MG63 (cell line): ENCODE measurements at regions not wholly inside any gene's neighbourhood (a gene's known extent, or its start where the extent isn't known, plus 50 kb on each side); places are given as distances from the start of the nearest gene placed in this dataset.
A peak's percentile ranks its signal among the peaks of the same experiment; 100 is the strongest.

Experiments
- DNase-seq: peaks from one replicate; pipeline ENCODE4 v3.0.0-alpha.2; 2020
- H3K27me3 ChIP-seq: fragments of 250-450 bp; sonication (Bioruptor Pico); 2 replicates; pipeline ENCODE4 v1.5.1; 2020; ENCODE audit warnings: mild to moderate bottlenecking, moderate library complexity
- H3K36me3 ChIP-seq: fragments of 250-450 bp; sonication (Bioruptor Pico); 2 replicates; pipeline ENCODE4 v1.5.1; 2020; ENCODE audit warnings: mild to moderate bottlenecking, moderate library complexity
- H3K4me3 ChIP-seq: fragments of 250-450 bp; sonication (Bioruptor Pico); 2 replicates; pipeline ENCODE4 v1.5.1; 2020; ENCODE audit warnings: mild to moderate bottlenecking, moderate library complexity
- H3K9me3 ChIP-seq: fragments of 250-450 bp; sonication (Bioruptor Pico); 2 replicates; pipeline ENCODE4 v1.5.1; 2020; ENCODE audit warnings: mild to moderate bottlenecking, moderate library complexity

DNA sequence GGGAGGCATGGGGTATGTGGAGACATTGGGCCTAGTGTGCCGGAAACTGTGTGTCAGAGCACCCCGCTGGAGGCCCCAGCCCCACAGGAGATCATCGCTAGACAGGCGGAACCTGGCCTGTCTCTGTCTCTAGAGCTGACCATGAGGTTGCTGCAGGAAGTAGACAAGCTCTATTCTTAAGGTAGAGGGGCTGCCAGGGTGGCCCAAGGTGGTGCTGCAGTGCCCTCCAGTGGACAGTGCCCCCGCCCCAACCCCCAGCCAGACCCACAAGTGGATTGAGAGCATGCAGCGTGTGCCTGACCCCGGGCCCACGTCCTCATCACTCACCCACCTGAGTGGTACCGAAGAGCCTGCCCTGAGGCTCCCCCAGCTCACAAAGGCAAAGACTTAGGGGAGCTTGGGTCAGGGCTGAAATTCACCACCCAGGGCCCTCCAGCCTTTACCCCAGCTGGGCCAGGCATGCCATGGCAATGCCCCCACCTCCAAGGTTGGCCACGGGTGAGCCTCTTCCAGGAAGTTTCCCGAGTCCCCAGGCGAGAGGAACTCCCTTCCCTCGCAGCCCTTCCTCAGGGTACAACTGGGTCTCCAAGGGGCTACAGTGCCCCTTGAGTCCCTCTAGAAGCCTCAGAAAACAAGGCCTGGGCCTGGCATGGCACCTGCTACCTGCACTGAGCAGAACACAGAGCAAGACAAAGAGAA lies 155.0 kb downstream of the TTC32 start:
- Histone ChIP-seq H3K27me3 (no peaks in the 10 kb centered on the region), H3K9me3 (no peaks in the 10 kb centered on the region), H3K36me3 (no peaks in the 10 kb centered on the region), H3K4me3 (no peak overlapping the region)
- peak; percentile 13 for DNase-seq

DNA sequence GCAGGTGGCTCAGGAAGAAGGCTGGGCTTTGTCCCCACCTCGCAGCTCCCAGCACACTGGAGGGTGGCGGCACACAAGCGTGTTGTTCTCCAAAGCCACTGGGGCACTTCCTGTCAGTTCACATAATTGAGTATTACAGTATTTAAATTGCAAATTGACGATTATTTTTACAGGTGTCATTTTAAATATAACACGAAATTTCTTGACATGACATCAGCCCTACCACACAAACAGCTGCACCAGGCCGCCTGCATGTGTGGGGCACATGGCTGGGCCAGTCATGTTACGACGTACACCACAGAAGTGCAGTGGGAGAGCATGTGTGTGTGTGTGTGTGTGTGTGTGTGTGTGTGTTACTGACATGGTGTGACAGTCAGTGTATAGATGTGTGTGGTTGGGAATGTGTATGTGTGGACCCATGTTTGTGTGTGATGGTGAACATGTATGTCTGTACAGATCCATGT lies 155.6 kb downstream of the TTC32 start:
- H3K4me3 ChIP-seq: no peak overlapping the region
- H3K27me3 ChIP-seq: no peaks in the 10 kb centered on the region
- no peaks in the 10 kb centered on the region for H3K9me3 ChIP-seq
- no peak for DNase-seq
- H3K36me3 ChIP-seq: no peaks in the 10 kb centered on the region

DNA sequence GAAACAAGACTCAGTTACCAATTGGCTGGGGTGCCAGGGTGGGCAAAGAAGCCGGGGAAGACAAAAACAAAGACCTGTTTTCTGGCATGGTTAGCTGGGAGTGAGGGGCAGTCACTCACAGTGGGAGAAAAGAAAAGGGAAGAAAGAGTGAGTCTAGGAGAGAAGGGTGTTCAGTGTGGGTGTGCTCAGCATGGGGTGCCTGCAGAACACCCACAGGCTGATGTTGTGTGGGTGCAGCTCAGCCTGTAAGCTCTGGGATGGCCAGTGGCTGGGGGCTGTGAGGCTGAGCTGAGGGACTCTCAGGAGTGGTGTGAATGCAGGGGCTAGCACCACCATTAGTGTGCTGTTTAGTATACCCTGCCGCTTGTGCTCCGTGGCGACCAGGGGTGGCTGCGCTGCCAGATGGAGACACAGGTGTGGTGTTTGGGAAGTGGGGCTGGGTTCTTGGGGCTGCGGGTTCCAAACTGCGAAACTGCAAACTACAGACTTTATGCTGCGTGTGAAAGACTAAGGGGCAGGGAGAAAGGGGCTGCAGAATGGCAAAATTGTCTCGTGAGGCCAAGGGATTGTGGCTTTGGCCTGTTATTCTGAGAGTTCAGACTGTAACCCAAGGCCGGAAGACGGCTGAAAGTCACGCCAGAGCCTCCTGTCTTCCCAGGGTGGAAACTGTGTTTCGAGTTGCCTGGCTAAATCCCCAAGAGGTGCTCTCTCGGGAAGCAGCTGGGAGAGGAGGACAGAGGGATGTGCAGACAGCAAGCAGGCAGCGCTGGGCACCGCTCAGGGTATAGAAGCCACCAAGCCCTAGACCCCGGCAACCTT lies 156.3 kb downstream of the TTC32 start:
- Histone ChIP-seq H3K36me3 (no peaks in the 10 kb centered on the region), H3K27me3 (no peaks in the 10 kb centered on the region), H3K9me3 (no peaks in the 10 kb centered on the region), H3K4me3 (no peak overlapping the region)
- DNase-seq: no peak

DNA sequence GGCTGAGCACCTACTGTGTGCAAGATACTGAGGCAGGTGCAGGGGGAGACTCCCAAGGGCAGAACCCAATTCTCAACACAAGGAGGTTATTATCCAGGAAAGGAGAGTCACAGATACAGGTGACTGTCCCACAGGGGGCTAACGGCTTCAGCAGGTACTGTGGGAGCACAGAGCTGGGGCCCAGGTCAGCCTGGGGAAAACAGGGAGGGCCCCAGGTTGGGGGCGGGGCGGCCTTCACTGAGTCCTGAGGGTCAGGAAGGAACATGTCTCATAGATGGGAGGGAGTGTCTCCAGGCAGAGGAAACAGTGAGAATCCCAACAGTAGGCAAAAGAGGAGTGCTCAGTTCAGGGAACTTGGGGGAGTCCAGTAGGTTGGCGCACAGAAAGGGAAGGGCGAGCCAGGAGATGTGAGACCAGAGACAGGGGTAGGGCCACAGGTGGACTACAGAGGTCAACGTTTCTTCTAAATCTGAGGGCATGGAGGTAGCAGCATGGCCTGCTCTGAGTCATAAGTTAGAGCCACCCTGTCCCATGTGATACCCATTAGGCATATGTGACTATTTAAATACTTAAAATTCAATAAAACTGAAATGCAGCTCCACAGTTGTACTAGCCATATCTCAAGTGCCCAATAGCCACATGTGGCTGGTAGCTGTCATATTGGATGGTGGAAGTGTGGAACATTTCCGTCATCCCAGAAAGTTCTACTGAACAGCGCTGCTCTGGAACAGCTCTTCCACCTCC lies 157.2 kb downstream of the TTC32 start:
- H3K27me3 ChIP-seq: no peaks in the 10 kb centered on the region
- no peak overlapping the region for H3K4me3 ChIP-seq
- no peaks in the 10 kb centered on the region for H3K36me3 ChIP-seq
- no peak for DNase-seq
- no peaks in the 10 kb centered on the region for H3K9me3 ChIP-seq

DNA sequence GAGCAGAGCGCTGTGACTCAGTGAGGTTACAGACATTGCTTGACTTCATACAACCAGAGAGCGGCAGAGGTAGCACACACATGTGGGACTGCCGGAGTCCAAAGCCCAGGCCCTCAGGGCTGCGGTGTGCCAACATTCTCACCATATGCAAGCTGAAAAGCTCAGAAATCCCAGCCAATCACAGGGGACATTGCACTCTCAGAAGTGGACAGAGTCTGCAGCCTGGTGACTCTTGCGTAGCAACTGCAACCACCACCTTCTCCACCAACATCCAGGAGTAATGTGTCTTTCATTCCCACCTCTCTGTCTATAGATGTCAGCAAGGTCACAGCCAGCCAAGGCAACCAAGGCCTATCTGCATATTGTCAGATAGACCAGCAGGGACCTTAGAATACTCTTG lies 158.1 kb downstream of the TTC32 start:
- Histone ChIP-seq H3K27me3 (no peaks in the 10 kb centered on the region), H3K9me3 (no peaks in the 10 kb centered on the region), H3K4me3 (no peak overlapping the region), H3K36me3 (no peaks in the 10 kb centered on the region)
- no peak for DNase-seq

DNA sequence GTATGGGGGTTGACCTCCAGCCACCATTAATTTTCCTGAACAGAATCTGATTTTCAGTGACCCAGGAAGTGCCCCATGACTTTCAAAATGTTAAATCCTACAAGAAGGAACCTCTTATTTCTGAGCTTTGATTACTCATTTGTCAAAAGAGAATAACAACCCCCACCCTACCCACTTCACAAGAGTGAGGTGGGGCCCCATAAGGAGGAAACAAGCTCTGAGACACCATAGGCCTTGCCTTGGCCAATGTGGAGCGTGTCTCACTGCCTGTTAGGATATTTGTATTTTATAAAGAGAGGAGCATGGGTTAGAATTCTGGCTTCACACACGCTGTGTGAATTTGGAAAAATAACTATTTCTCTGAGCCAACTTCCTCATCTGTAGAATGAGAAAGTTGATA lies 158.9 kb downstream of the TTC32 start:
- Histone ChIP-seq H3K4me3 (no peak overlapping the region), H3K36me3 (no peaks in the 10 kb centered on the region), H3K9me3 (no peaks in the 10 kb centered on the region), H3K27me3 (no peaks in the 10 kb centered on the region)
- DNase-seq: no peak

DNA sequence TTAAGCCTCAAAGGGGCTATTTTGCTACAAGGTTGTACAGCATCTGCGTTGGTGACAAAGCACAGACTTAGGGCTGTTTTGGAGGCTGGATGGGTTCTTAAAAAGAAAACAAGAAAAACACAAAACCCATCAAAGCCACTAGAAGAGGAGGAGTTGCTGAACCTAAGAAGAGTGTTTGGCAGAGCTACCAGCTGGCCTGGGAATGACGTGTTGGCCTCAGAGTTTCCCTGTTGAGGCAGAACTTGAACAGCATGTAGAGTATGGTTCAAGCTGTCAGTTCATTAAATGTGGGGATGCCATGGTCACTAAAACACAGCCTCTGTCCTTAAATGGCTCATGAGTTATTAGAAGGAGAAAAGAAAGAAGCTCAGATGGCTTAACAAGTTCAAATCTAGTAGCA lies 162.5 kb downstream of the TTC32 start:
- H3K9me3 ChIP-seq: no peaks in the 10 kb centered on the region
- DNase-seq: no peak
- no peaks in the 10 kb centered on the region for H3K36me3 ChIP-seq
- H3K27me3 ChIP-seq: no peaks in the 10 kb centered on the region
- no peak overlapping the region for H3K4me3 ChIP-seq

DNA sequence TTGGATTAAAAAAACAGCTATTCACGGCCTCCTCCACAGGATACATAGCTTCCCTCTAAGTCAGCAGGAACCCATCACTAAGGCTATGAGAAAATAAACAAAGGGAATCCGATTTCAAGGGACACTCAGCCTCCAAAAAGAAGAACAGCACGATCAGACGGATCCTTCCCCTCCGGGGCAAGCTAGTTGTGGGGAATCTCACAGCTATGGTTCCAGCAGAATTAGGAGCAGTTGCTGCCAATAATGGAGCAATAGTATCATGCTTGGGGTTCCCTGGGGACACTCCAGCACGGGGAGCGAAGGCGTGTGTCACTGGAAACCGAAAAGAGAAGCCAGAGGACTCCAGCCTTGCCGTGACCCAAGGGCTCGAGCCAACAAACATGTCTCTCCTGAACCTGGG lies 163.1 kb downstream of the TTC32 start:
- Histone ChIP-seq H3K36me3 (no peaks in the 10 kb centered on the region), H3K9me3 (no peaks in the 10 kb centered on the region), H3K4me3 (no peak overlapping the region), H3K27me3 (no peaks in the 10 kb centered on the region)
- no peak for DNase-seq

DNA sequence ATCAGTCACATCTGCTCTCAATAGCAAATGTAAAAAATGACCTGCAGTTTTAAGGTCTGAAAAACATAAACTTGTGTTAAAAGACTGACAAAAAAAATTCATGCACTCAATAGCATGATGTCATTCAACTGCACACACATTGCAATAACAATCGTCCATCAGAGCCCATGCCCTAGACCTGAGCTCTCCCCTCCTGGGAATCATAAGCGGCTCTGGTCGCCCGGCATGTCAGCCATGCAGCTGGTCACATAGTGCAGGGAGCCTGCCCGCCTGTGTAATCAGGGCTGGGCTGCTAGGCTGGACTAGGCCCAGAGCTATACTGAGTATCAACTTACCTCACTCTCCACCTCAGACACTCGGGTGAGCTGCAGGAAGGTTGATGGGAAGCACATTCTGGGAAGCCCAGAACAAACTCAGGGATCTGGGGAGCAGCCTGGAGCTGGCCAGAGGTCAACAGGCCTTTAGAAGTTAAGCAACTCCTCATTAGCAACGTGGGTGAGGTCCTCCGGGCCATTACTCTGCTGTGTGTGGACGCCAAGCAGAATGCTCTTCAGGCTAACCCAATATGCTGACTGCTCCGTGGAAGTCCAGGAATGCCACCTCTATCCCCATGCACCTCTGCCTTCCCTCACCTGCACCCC lies 165.5 kb downstream of the TTC32 start:
- no peaks in the 10 kb centered on the region for H3K27me3 ChIP-seq
- no peak overlapping the region for H3K4me3 ChIP-seq
- no peaks in the 10 kb centered on the region for H3K36me3 ChIP-seq
- no peak for DNase-seq
- H3K9me3 ChIP-seq: no peaks in the 10 kb centered on the region

DNA sequence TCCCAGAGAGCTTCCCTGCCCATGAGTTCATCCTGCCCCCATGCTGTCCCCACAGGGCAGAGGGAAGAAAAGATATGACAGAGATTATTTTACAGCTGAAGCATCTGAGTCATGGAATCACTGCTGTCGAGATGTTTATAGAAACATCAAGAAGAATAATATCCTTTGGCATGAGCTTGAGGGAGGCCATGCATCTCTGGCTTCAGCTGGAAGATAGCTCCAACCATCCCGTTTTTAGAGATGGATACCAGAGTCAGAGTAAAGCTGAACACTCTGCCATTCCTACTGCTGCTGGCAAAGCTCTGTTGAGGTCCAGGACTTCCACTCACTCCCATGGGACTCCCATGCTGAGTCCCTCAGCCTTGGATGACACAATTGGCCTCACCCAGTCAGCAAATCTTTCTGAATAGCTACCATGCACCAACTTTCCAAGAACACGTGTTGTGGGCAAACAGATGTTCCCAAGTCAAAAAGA lies 167.8 kb downstream of the TTC32 start:
- Histone ChIP-seq H3K4me3 (no peak overlapping the region), H3K36me3 (no peaks in the 10 kb centered on the region), H3K27me3 (no peaks in the 10 kb centered on the region), H3K9me3 (no peaks in the 10 kb centered on the region)
- DNase-seq: peak; percentile 60

DNA sequence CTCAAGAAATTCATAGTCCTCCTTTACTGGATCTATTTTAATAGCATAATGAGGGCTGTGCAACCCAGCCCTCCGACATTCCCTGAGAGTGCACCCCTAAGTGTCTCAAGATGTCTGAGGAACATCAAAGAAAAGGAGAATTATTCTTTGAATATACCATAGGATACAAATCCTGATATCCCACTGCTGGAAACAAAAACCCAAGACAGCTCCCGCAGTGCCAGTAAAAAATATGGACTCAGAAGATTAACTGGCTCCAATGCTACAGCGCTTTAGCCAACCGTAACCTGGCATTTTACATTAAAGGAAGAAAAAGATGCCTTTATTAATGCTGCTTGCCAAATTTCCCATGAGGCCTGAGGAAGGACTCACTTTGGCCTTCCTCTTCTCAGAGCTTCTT lies 168.4 kb downstream of the TTC32 start:
- H3K9me3 ChIP-seq: no peaks in the 10 kb centered on the region
- no peaks in the 10 kb centered on the region for H3K27me3 ChIP-seq
- H3K4me3 ChIP-seq: no peak overlapping the region
- DNase-seq: no peak
- no peaks in the 10 kb centered on the region for H3K36me3 ChIP-seq

DNA sequence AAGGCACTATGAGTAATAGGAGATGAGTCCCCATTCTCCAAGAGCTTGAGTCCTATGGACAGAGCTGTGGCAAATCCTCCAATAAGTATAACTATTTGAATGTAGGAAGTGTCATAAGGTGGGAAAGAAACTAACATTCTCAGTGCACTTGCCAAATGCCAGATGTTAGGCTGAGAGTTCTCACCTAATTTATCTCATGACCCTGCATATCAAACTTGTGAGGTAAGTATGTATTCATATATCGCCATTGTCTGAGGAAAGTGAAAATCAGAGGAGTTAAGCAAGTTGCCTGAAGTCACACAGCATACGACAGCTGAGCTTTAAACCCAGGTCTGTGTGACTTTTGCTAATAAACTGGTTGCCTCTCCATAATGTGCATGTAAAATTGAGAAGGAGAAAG lies 169.5 kb downstream of the TTC32 start:
- DNase-seq: no peak
- H3K9me3 ChIP-seq: no peaks in the 10 kb centered on the region
- no peaks in the 10 kb centered on the region for H3K36me3 ChIP-seq
- H3K27me3 ChIP-seq: no peaks in the 10 kb centered on the region
- H3K4me3 ChIP-seq: no peak overlapping the region

DNA sequence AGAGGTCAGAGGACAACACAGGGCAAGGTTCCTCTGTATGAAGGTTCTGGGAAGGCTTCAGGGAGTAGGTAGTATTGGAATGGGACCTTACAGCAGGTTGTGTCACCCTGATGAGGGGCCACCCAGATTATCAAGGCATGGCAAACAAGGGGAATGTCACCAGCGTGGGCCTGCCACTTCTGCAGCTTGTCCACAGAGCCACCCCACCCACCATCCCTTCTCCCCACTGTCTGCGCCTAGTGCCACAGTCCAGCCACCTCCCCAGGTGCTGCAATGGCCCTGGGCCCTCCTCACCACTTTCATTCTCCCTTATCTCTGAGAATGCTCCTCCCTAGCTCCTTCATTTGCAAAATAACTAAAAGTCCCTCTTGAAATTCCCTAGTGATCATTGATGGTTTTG lies 170.3 kb downstream of the TTC32 start:
- no peaks in the 10 kb centered on the region for H3K9me3 ChIP-seq
- no peaks in the 10 kb centered on the region for H3K36me3 ChIP-seq
- H3K27me3 ChIP-seq: no peaks in the 10 kb centered on the region
- DNase-seq: no peak
- no peak overlapping the region for H3K4me3 ChIP-seq

DNA sequence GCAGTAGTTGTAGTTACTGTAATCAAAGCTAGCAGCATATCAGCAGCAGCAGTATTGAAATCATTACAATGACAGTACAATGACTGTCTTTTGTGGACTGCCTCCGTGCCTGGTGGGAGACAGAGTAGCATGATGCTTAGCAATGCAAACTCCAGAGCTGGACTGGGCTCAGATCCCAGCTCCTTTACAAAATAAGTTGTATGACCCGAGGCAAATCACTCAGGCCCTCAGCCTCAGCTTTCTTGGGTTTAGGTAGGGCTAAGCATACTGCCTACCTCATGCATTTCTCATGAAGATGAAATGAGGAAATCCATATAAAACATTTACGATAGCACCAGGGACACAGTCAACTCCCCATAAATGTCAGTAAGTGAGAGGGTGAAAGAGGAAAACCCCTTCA lies 170.7 kb downstream of the TTC32 start:
- no peak for DNase-seq
- no peaks in the 10 kb centered on the region for H3K36me3 ChIP-seq
- H3K27me3 ChIP-seq: no peaks in the 10 kb centered on the region

DNA sequence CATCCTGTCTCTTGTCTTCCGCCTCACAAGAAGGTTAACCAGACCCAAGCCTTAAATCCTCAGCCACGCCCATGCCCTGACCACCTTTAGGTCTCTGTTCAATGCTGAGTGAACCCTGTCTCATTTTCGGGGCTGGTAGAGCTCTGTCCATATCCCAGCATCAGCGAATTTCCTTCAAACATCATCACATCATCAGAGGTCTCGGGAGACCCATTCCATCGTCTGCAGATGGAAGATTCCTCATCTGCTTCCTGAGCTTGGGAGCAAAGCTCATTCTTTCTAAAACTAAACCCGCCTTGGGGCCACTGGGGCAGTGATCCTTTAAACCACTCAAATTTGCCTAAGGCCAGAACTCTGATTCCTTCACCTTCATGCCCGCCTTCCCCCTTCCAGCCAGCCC lies 173.7 kb downstream of the TTC32 start:
- DNase-seq: no peak

More for the DNA sequence above, 170.7 kb downstream of the TTC32 start:
- Histone ChIP-seq H3K9me3 (no peaks in the 10 kb centered on the region), H3K4me3 (no peak overlapping the region)

DNA sequence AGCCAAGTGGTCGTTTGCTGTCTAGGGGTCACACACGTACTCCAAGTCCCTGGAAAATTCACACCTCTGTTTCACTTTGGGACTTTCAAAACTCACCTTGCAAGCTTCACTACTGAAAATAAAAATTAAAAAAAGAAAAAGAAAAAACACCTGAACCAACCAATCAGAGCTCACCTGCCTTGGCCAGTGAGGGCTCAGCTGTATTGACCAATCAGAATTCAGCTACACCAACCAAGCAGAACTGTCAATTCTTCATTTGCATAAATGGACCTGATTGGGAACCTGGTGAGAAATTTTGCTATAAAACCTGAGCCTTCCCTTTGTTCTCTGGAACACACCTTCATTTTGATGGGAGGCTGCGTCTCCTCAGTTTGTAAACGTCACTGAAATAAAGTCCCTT lies 176.4 kb downstream of the TTC32 start:
- no peaks in the 10 kb centered on the region for H3K36me3 ChIP-seq
- H3K27me3 ChIP-seq: no peaks in the 10 kb centered on the region
- H3K9me3 ChIP-seq: no peaks in the 10 kb centered on the region
- H3K4me3 ChIP-seq: no peak overlapping the region
- DNase-seq: no peak

More for the DNA sequence above, 173.7 kb downstream of the TTC32 start:
- Histone ChIP-seq H3K27me3 (no peaks in the 10 kb centered on the region), H3K4me3 (no peak overlapping the region), H3K9me3 (no peaks in the 10 kb centered on the region), H3K36me3 (no peaks in the 10 kb centered on the region)

DNA sequence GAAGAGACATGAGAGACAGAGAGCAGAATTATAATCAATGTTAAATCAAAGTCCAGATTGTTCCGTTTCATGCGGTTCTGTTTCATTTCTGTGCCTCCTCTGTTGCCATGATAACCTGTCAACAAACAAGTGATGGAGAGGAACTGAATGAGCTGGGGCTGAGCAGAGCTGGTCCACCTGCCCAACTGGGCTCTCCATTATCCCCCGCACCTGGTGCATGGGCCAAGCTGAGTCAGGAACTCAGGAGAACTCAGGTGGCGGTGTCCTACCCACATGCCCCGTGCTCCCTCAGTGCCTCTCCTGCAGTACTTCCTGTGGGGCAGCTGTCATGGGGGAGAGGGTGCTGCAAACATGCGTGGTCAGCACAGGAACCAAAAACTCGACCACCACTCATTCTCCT lies 178.8 kb downstream of the TTC32 start:
- no peaks in the 10 kb centered on the region for H3K27me3 ChIP-seq
- no peaks in the 10 kb centered on the region for H3K9me3 ChIP-seq
- H3K36me3 ChIP-seq: no peaks in the 10 kb centered on the region
- no peak for DNase-seq
- no peak overlapping the region for H3K4me3 ChIP-seq
